ENCODE measurements at regions not wholly inside any gene's neighbourhood (a gene's known extent, or its start where the extent isn't known, plus 50 kb on each side); places are given as distances from the start of the nearest gene placed in this dataset.
"Not testable (repeated sequence)": the region's sequence is repeated elsewhere in the genome, so short reads cannot be mapped to it uniquely, and the experiment has no call there.

DNA sequence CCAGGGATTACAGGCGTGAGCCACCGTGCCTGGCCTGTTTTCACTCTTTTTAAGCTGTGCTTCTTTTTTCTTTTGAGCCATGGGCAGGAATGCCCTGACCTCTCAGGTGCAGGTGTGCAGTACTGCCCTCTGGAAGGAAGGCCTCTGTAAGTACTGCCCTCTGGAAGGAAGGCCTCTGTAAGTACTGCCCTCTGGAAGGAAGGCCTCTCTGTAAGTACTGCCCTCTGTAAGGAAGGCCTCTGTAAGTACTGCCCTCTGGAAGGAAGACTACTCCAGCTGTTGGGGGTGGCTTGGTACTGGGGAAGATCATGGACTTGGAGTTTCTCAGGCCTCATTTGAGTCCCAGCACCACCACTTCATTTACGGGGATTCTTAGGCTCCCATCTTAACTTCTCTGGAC is 248.5 kb upstream of the ID2 start:
- no peak for DNase-seq

DNA sequence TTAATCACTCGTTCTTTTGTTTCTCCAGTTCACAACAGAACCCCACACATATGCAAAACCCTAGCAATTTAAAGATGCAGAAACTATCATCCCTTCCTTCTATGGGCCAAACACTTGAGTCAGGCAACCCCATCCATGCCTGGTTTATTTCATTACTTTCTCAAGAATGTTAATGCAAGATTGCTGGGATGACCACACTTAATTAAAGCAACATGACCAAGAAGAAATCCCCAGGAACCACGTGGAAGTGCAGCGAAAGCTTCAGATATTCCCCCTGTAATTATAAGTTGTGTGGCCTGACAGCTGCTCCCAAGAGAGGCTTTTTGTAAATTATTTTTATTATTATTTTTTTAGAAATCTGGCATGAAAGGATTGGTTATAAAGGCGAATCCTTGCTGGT is 246.2 kb upstream of the ID2 start:
- no peak for DNase-seq

DNA sequence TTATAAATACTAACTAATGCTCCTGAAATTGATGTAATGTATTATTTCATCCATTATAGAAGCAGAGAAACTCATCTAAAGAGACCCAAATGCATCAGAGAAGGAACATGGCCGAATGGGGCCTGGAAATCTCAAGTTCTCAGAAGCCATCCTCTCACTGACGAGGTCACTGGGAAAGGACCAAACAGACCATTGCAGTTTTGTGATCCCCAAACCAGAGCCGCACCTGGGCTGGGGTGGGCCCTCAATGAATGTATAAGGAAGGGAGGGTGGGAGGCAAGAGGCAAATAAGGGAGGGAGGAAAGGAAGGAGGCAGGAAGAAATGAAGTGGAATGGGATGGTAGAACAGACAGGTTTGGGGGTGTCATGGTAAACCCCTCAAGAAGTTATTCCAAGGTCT is 245.3 kb upstream of the ID2 start:
- DNase-seq: no peak

DNA sequence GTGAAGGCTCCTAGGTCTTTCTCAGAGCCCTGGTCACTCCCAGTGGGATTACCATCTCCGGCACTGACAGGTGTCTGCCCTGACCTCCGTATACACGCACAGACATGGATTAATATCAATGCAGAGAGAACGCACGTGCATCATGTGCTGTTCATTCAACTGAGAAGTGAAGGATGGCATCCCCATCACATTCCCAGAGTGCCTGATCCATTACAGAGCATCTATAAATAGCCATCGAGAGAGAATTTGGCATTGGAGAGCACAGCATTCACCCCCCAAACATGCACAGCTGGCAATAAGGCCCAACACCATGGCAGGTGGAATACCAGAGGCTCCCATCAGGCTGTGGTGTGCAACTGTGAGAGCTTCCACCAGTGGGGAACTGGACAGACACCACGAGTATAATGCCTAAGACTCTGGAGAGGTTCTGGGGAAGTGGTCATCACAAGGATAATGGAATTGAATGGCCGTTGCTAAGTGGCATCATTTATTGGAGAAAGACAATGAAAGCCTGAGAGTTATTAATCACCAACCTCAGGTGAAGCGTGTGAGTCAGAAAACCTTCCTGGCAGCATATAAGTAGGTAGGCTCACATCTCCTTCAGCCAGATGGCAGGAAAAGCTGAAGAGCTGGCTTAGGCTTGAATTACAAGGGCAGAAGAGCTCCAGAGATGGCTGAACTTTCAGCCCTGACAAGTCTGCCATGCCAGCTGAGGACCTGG is 244.5 kb upstream of the ID2 start:
- DNase-seq: no peak

DNA sequence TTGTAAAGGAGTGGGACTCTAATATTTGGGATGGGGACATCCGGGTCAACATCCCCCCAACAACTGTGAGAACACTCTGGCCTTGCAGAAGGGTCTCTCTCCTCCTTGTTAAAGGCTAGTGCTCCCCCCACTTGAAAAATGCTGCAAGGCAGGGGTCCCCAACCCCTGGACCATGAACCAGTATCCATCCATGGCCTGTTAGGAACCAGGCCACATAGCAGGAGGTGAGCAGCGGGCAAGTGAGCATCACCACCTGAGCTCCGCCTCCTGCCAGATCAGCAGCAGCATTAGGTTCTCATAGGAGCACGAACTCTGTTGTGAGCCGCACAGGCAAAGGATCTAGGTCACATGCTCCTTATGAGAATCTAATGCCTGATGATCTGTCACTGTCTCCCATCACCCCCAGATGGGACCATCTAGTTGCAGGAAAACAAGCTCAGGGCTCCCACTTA is 243.9 kb upstream of the ID2 start:
- DNase-seq: no peak

DNA sequence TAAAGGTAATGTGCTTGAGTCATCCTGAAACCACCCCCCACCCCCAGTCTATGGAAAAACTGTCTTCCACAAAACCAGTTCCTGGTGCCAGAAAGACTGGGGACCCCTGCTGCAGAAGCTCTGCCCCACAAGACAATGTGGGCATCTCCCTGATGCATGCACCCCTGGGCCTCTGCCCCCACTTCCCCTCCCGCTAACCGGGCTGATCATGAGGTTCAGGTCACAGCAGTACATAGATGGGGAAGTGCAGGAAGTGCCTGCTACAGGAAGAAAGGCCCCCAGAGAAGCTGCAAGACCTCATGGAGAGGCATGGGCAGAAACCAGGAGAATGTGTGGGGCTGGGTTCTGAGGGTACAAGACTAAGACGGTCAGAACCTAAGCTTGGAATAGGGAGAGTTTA is 243.4 kb upstream of the ID2 start:
- DNase-seq: no peak

DNA sequence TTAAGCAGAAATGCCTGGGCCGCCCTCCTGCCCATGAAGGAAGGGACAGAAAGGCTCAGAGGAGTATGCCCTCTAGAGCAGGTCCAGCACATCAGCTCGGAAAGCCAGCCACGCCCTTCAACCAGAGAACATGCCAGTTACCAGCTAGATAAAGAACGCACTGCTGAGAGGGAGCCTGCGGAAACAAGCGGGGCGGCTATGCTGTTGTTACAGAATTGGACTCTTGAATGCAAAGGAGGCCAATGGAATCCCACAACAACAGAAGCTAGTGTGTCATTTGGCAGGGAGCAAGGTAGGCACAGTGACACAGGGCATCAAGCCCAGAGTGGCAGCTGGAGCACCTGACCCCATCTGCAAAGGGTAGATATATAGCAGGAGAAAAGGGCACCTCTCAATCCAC is 242.9 kb upstream of the ID2 start:
- no peak for DNase-seq

DNA sequence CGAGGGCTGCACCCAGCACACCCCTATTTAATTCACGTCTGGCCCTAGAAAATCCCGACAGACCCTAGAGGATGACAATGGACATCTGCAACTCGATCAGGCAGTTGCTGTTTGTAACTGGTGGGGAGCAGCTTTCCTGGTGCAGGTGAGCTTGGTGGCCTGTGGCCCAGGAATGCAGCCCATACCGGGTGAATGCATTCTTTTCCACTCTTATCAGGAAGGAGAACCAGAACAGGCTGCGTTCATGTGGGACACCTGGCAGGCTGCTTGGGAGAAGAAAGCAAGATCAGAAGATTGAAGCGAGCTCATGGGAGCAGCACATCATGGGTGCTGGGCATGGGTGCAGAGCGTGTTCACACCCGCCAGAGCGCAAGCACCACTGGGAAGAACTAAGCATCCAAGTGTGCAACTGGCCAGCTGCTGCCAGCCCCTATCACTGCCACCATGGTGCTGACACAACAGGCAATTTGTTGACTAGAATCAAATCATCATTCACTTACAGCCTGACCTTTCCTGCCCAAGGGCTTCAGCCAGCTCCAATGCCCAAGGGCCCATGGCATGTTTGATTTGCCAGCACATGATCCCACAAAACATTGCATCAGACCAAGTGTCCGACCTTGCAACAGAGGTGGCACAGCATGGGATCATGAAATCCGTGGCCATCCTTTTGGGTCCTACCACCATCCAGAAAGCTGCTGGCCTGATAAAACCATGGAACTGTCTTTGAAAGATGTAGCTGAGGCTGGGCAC is 241.7 kb upstream of the ID2 start:
- no peak for DNase-seq

DNA sequence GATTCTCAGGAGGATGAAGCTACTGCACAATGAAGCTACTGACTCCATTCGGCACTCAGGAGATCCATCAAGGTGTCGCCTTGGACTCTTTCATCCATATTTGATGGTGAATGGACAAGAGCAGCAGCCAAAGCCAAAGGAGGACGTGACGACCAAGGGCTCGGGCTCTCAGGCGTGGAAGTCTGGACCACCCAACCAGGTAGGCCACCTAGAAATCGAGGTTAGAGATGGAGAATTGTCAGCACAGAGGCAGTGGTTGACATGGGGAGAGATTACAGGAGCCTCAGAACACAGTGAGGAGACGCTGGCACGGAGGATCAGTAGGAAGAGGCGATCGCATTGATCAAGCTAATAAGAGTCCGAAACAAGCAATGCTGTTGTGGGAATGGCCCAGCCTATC is 240.5 kb upstream of the ID2 start:
- DNase-seq: no peak

DNA sequence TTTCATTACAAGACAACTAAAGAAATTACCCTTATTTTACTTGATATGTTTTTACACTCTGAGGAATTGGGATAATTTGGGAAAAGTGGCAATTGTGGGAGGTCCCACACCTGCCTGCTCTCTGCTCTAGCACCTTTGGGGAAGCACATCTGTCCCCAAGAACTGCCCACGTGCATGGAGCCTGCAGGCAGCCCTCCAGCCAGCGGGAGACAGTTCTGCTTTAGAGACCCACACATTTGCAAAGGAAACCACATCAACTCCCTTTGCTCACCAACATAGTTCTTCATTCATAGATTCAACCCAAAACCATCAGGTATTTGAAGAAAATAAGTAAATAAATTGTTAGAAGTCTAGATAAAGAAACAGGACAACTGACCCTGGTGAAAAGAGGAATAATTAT is 239.9 kb upstream of the ID2 start:
- no peak for DNase-seq

DNA sequence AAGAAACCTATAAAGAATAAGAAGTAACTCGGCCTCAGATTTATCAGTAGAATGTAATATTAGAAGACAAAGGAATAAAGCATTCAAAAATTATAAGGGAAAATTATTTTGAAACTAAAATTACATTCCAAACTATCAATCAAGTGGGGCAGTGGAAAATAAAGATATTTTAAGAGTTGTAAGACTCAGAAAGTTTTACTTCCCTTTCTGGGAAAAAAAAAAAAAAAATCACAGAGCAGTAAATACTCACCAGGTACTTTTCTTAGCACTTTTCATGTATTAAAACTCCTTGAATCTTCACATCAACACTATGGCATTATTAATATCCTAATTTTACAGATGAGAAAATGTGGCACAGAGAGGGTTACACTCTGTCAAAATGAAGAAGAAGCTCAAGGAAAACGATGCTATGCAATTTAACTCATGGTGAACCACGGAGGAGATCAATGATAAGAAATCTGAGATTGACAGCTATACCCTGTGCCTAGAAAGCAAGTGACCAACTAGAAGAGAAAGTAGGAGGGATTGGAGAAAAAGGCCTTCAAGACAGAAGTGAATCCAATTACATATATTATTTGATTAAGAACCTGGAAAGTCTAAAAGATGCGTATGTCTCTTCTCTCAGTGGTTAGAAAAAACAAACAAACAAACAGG is 238.9 kb upstream of the ID2 start:
- no peak for DNase-seq

DNA sequence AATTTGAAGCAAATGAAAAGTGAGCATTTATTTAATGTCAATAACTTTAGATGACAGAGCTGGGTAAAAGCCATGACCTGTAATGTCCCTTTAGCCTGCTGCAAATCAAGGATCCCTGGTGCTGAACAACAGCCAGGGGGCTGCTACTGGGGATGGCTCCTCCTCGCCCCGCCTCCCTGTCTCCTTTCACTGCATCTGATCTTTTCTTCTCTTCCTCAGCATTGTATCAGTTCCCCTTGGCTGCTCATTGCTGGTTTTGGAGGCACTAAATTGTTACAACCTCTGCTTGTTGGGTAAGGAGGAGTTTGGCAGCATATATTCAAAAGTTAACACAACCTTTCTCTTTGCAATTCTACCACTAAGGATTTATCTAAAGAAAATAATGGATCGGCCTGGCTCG is 236.3 kb upstream of the ID2 start:
- peak; percentile 33 for DNase-seq

DNA sequence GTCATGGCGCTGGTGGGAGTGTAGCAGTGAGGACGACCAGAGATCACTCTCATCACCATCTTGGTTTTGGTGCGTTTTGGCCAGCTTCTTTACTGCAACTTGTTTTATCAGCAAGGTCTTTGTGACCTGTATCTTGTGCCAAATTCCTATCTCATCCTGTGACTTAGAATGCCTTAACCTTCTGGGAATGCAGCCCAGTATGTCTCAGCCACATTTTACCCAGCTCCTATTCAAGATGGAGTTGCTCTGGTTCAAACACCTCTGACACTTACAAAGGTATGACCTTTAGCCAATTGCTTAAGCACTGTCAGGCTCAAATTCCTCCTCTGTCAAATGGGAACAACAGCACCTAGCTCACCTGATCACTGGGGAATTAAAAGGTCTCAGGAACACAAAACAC is 235.1 kb upstream of the ID2 start:
- DNase-seq: not testable (repeated sequence)

DNA sequence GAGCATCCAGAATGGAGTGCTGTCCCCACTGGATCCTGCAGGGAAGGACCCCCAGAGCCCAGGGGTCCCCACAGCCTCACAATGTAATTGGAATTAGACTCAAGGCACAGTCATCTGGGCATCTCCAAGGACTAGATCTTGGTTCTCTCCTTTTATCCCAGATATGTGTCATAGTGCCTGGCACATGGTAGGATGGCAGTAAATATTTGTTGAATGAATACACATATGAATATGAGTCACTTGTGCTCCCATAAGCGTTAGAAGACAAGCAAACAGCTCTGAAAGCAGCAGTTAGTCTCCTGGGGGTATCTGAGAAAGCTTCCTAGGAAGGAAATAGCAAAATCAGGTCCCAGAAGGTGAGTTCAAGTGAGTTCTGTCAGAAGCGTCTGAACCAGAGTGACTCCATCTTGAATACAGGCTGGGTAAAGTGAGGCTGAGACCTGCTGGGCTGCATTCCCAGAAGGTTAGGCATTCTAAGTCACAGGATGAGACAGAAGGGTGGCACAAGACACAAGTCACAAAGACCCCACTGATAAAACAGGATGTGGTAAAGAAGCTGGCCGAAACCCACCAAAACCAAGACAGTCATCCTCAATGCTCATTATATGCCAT is 234.1 kb upstream of the ID2 start:
- no peak for DNase-seq

DNA sequence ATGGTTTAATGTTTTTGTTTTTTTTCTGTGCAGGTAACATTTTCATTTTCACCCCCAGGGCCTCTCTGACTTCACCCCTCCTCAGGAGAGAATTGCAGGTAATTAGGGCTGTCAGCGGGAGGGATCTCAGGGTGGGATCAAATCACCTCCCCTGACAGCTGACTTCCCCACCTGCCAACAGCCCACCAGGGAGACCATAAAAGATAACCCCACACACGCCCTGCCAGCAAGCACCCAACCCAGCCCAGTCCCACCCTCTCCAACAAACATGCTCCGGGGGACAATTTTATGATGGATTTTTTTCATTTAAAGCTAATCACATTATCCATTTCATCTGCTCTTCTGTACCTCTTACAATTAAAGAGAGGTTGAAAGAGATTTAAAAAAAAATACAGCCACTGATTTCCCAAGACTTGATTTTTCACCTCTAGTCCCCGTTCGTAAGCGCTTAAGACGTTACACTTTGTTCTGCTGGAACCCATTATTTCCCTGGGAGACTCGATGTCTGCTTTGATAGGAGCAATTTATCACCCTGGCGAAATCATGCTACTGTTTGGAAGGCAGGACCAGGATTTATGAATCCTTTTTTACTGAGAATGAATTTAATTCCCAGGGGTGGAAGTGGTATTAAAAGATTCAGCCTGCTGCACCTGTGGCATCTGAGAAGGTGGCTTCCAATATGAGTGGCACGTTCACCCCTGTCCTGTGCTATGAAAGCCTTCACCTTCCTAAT is 232.9 kb upstream of the ID2 start:
- DNase-seq: peak; percentile 71

DNA sequence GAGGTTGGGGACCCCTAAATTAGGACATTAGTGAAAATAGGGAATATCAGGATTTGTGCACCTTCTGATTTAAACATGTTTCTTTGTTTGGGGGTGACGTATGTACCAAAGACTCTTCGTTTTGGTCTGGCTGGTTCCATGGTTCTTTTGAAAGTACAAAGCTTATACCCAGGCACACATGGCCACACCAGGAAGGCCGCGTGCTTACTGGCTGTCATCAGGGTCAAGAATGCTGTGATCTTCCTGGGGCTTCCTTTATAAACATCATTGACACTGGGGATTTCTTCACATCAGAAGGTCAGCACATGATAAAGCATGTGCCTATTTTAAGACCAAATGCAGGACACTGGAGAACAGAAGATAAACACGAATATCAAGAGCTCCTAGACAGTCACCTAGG is 230.6 kb upstream of the ID2 start:
- DNase-seq: no peak

DNA sequence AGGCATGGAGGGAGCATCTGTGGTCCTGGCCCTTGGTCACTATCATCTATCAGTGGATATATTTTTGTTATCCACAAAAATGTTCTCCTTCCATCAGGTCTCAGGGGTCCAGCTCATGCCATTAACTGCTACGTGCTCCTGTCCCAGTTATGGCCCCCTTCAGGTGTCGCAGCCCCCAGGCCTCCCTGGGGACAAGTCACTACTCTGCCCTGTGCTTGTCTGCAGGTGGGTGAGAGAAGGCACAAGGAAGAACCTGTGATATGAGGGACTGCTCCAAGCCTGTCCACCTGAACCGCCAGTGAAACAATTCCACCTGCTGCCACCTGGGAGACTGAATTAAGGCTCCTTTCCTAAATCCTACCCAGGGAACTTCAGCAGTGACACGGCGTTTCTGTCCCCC is 229.6 kb upstream of the ID2 start:
- DNase-seq: no peak

DNA sequence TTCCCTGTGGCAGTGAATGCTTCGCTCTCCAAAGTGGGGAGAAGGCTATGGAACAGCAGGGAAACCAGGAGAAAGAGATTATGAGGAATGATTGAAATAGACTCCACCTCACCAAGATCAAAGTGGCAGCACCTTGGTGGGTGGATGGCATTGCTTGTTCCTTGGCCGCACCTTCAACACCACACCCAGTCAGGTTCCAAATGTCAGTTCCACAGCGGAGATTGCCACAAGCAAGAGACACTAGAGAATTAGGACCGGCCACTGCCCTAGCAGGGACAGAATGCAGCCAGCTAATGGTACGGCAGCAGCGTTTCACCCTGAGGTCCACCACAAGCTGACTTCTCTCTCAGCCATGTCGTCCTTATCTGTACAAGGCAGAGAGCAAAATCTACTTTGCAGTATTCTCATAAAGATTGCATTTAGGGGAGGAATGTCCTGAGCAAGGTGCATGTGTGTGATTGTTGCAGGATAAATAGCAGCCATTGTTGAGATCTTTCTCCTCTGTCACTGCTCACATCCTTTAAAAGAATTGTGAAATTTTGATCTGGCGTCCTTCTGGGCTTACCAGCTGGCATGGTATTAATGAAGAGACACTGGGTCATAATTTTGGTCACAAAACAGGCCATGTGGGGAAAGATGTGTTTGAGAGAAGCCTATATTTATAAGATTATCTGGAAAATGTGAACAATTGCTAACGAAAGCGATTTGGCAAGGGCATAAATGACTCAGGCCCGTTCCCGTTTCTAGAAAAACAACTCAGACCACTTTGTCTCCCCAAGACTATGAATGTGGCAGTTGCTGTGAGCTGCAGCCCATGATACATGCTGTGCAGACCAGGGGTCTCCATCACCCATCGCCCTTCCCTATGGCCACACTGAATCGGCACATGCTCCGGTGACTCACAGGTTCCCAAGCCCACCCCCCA is 228.6 kb upstream of the ID2 start:
- no peak for DNase-seq

DNA sequence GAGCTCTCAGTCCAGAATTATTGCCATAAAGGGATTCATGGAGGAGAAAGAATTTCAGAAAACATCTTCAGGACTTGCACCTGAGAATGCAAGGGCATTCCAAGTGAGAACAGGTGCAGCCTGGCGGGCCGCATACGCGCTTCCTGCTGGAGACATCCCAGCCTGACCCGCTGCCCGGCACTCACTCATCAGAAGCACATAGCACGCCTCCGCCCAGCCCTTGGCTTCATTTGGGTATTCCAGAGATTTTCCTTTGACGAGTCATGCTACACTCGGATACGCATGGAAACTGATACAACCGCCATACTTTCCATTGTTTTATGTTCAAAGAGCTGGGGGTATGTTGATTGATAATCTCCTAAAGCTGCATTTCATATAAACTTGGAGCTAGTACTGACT is 228.0 kb upstream of the ID2 start:
- no peak for DNase-seq

DNA sequence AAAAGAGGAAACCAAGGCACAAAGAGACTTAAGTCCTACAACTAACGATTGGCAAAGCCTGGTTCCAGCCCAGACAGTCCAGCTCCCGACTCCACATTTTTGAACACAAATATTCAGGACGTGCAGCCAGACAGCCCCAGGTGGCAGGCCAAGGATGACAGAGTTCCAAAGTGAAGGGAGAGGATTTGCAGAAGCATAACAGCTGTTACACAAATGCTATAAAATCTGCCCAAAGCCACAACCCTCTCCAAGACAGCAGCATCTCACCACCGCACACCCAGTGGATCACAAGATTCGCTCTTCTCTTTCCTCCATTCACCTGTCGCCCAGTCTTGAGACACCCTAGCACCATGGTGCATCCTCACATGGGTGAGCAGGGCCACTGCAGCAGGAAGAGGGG is 227.1 kb upstream of the ID2 start:
- no peak for DNase-seq

DNA sequence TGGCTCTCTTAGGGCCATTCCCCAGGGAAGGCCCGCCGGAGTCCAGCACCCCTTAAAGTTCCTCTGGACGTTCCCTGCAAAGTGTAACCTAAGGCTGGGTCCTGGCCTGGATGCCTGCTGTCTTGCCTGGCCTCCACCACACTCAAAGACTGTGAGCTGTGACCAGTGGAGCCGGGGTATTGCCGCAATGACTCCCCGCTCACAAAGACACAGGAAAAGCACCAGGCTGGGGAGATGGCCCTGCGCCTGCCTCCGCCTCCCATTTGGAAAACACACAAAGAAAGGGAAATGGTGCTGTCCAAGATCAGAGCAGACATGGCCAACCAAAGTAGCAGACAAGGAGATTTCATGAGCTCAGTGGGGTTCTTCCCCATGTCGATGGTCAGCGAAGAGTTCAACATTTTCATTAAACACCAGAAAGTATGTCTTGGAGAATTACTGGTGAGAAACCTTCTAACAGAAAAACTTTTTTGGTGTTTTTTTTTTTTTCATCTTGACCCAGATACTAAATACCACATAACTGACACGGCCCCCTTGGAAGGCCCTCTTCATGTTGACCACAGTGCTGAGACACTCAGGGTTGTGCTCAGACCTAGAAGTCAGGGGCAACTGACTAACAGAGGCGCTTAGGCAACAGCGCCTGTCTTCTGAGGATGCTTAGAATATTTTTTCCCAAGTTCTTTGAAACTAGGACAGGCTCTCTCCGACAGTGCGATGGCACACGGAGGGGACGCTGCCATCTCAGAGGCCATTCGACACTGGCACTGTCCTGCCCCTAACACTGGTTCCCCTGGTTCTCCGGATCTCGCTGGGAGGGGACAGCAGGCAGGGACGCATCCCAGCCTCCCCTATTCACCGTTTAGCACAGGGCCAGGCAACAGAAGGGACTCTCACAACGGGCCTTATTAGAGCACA is 226.4 kb upstream of the ID2 start:
- DNase-seq: no peak

All from NCI-H1436 (cell line).